Nephron progenitor cell (in vitro differentiated cells): ENCODE measurements at regions not wholly inside any gene's neighbourhood (a gene's known extent, or its start where the extent isn't known, plus 50 kb on each side); places are given as distances from the start of the nearest gene placed in this dataset.
"Not testable (repeated sequence)": the region's sequence is repeated elsewhere in the genome, so short reads cannot be mapped to it uniquely, and the experiment has no call there.

Experiments used
- DNase-seq: peaks from one replicate; pipeline ENCODE4 v3.0.0; 2021
- H3K27ac Mint-ChIP-seq: 2 replicates; pipeline ENCODE4 v1.8.0; 2021; ENCODE audit warnings: mild to moderate bottlenecking, moderate library complexity, mixed read lengths
- H3K27me3 Mint-ChIP-seq: 2 replicates; pipeline ENCODE4 v1.8.0; 2021; ENCODE audit warnings: mild to moderate bottlenecking, low read depth, mixed read lengths; ENCODE audit not compliant: poor library complexity
- H3K36me3 Mint-ChIP-seq: 2 replicates; pipeline ENCODE4 v1.8.0; 2021; ENCODE audit warnings: low read depth, mixed read lengths
- H3K4me1 Mint-ChIP-seq: 2 replicates; pipeline ENCODE4 v1.8.0; 2021; ENCODE audit warnings: mixed read lengths
- H3K4me3 Mint-ChIP-seq: 2 replicates; pipeline ENCODE4 v1.8.0; 2021; ENCODE audit warnings: mild to moderate bottlenecking, moderate library complexity, mixed read lengths
- H3K9me3 Mint-ChIP-seq: 2 replicates; pipeline ENCODE4 v1.8.0; 2021; ENCODE audit warnings: mild to moderate bottlenecking, moderate library complexity, mixed read lengths
- CTCF ChIP-seq: fragments of 200-600 bp; sonication (generic); IDR thresholded peaks from 2 replicates; pipeline ENCODE4 v1.5.0; 2021; ENCODE audit warnings: antibody characterized with exemption

- H3K27ac Mint-ChIP-seq: no peak overlapping the region
- H3K4me1 Mint-ChIP-seq: no peaks in the 10 kb centered on the region
- no peak for TF ChIP-seq CTCF
- no peak overlapping the region for H3K4me3 Mint-ChIP-seq
- H3K9me3 Mint-ChIP-seq: no peaks in the 10 kb centered on the region
- H3K36me3 Mint-ChIP-seq: no peaks in the 10 kb centered on the region
- no peaks in the 10 kb centered on the region for H3K27me3 Mint-ChIP-seq
- no peak for DNase-seq
Measured at GRCh38 chr5:12952409-12952808, 992.1 kb downstream of the DNAH5 start.

GRCh38 chr5:12951846-12952245 is 992.6 kb downstream of the DNAH5 start:
- Mint-ChIP-seq H3K4me1 (no peaks in the 10 kb centered on the region), H3K9me3 (no peaks in the 10 kb centered on the region), H3K36me3 (no peaks in the 10 kb centered on the region)

GRCh38 chr5:12947379-12947778 is 997.1 kb downstream of the DNAH5 start:
- H3K27ac Mint-ChIP-seq: no peak overlapping the region
- no peaks in the 10 kb centered on the region for H3K4me1 Mint-ChIP-seq
- H3K36me3 Mint-ChIP-seq: no peaks in the 10 kb centered on the region
- DNase-seq: no peak
- no peaks in the 10 kb centered on the region for H3K9me3 Mint-ChIP-seq
- H3K27me3 Mint-ChIP-seq: no peaks in the 10 kb centered on the region
- H3K4me3 Mint-ChIP-seq: no peak overlapping the region
- TF ChIP-seq CTCF: no peak

More at GRCh38 chr5:12951846-12952245, 992.6 kb downstream of the DNAH5 start:
- no peak for TF ChIP-seq CTCF
- Mint-ChIP-seq H3K27me3 (no peaks in the 10 kb centered on the region), H3K4me3 (no peak overlapping the region), H3K27ac (no peak overlapping the region)
- DNase-seq: no peak

- not testable (repeated sequence) for H3K9me3 Mint-ChIP-seq, H3K36me3 Mint-ChIP-seq, H3K4me3 Mint-ChIP-seq, H3K27me3 Mint-ChIP-seq, H3K4me1 Mint-ChIP-seq, DNase-seq, H3K27ac Mint-ChIP-seq
Measured at GRCh38 chr5:12945477-12945876, 999.0 kb downstream of the DNAH5 start.

GRCh38 chr5:12936221-12936620 is 1008.3 kb downstream of the DNAH5 start:
- no peak for DNase-seq
- Mint-ChIP-seq H3K4me3 (no peak overlapping the region), H3K9me3 (no peaks in the 10 kb centered on the region), H3K27ac (no peak overlapping the region), H3K36me3 (no peaks in the 10 kb centered on the region), H3K27me3 (peaks cover 3% of the 10 kb centered on the region), H3K4me1 (no peaks in the 10 kb centered on the region)
- TF ChIP-seq CTCF: no peak

- H3K4me3 Mint-ChIP-seq: no peak overlapping the region
- H3K27me3 Mint-ChIP-seq: peaks cover 5% of the 10 kb centered on the region
- no peak for DNase-seq
- H3K27ac Mint-ChIP-seq: no peak overlapping the region
- no peaks in the 10 kb centered on the region for H3K36me3 Mint-ChIP-seq
- TF ChIP-seq CTCF: no peak
- no peaks in the 10 kb centered on the region for H3K9me3 Mint-ChIP-seq
- no peaks in the 10 kb centered on the region for H3K4me1 Mint-ChIP-seq
Measured at GRCh38 chr5:12934722-12935121, 1009.8 kb downstream of the DNAH5 start.
